ENCODE measurements at regions not wholly inside any gene's neighbourhood (a gene's known extent, or its start where the extent isn't known, plus 50 kb on each side); places are given as distances from the start of the nearest gene placed in this dataset.
"Not testable (repeated sequence)": the region's sequence is repeated elsewhere in the genome, so short reads cannot be mapped to it uniquely, and the experiment has no call there.

GRCh38 chr5:173667702-173668101, 51.3 kb upstream of the BOD1 start:
- no peak for DNase-seq (ENCODE audit: low read depth)

- no peak for DNase-seq (ENCODE audit: low read depth)
Observed at GRCh38 chr5:173668245-173668800, 51.9 kb upstream of the BOD1 start.

- no peak for DNase-seq (ENCODE audit: low read depth)
Observed at GRCh38 chr5:173668910-173669309, 52.5 kb upstream of the BOD1 start.

- no peak for DNase-seq (ENCODE audit: low read depth)
Observed at GRCh38 chr5:173669483-173669882, 53.0 kb upstream of the BOD1 start.

- DNase-seq (ENCODE audit: low read depth) = no peak
Observed at GRCh38 chr5:173670130-173670651, 53.7 kb upstream of the BOD1 start.

- DNase-seq (ENCODE audit: low read depth) = no peak
Observed at GRCh38 chr5:173670791-173671120, 54.3 kb upstream of the BOD1 start.

- DNase-seq (ENCODE audit: low read depth) = no peak
Observed at GRCh38 chr5:173671121-173671949, 54.9 kb upstream of the BOD1 start.

GRCh38 chr5:173672166-173672565, 55.7 kb upstream of the BOD1 start:
- no peak for DNase-seq (ENCODE audit: low read depth)

- no peak for DNase-seq (ENCODE audit: low read depth)
Observed at GRCh38 chr5:173672891-173673290, 56.4 kb upstream of the BOD1 start.

GRCh38 chr5:173673295-173674101, 57.0 kb upstream of the BOD1 start:
- no peak for DNase-seq (ENCODE audit: low read depth)

- DNase-seq (ENCODE audit: low read depth) = no peak
Observed at GRCh38 chr5:173675287-173675996, 59.0 kb upstream of the BOD1 start.

- DNase-seq (ENCODE audit: low read depth) = no peak
Observed at GRCh38 chr5:173676375-173676774, 59.9 kb upstream of the BOD1 start.

- DNase-seq (ENCODE audit: low read depth) = no peak
Observed at GRCh38 chr5:173677125-173677672, 60.7 kb upstream of the BOD1 start.

- DNase-seq (ENCODE audit: low read depth) = no peak
Observed at GRCh38 chr5:173679909-173680630, 63.6 kb upstream of the BOD1 start.

- no peak for DNase-seq (ENCODE audit: low read depth)
Observed at GRCh38 chr5:173680660-173681242, 64.3 kb upstream of the BOD1 start.

- no peak for DNase-seq (ENCODE audit: low read depth)
Observed at GRCh38 chr5:173682313-173682712, 65.9 kb upstream of the BOD1 start.

- DNase-seq (ENCODE audit: low read depth) = not testable (repeated sequence)
Observed at GRCh38 chr5:173684535-173684934, 68.1 kb upstream of the BOD1 start.

GRCh38 chr5:173686950-173687349, 70.5 kb upstream of the BOD1 start:
- no peak for DNase-seq (ENCODE audit: low read depth)

- no peak for DNase-seq (ENCODE audit: low read depth)
Observed at GRCh38 chr5:173688703-173689102, 72.3 kb upstream of the BOD1 start.

- no peak for DNase-seq (ENCODE audit: low read depth)
Observed at GRCh38 chr5:173689171-173689736, 72.8 kb upstream of the BOD1 start.
